Suppressor macrophage treated with lipopolysaccharide for 1 hour (primary cell): ENCODE measurements at regions not wholly inside any gene's neighbourhood (a gene's known extent, or its start where the extent isn't known, plus 50 kb on each side); places are given as distances from the start of the nearest gene placed in this dataset.
"Not testable (repeated sequence)": the region's sequence is repeated elsewhere in the genome, so short reads cannot be mapped to it uniquely, and the experiment has no call there.

ENCODE experiments used
- DNase-seq, 3 donors: peaks; one replicate each; pipeline ENCODE4 v3.0.0-alpha.2; 2020 to 2022

GRCh38 chr7:16130111-16131110 is 290.9 kb downstream of the CRPPA start:
- DNase-seq: no peak

GRCh38 chr7:16129431-16130110 is 291.8 kb downstream of the CRPPA start:
- no peak for DNase-seq

GRCh38 chr7:16123117-16123770 is 298.1 kb downstream of the CRPPA start:
- no peak for DNase-seq

- no peak for DNase-seq
These were observed 299.4 kb downstream of the CRPPA start for GRCh38 chr7:16121876-16122390.

GRCh38 chr7:16115374-16115773 is 306.0 kb downstream of the CRPPA start:
- no peak for DNase-seq

GRCh38 chr7:16114633-16115032 is 306.7 kb downstream of the CRPPA start:
- DNase-seq: peak in 2 of 3 donors; percentile 3 to 8

GRCh38 chr7:16114071-16114470 is 307.3 kb downstream of the CRPPA start:
- DNase-seq: no peak

GRCh38 chr7:16113058-16113457 is 308.3 kb downstream of the CRPPA start:
- no peak for DNase-seq

GRCh38 chr7:16106869-16107268 is 314.5 kb downstream of the CRPPA start:
- DNase-seq: no peak

- no peak for DNase-seq
These were observed 315.0 kb downstream of the CRPPA start for GRCh38 chr7:16106300-16106699.

- DNase-seq: no peak
These were observed 322.0 kb downstream of the CRPPA start for GRCh38 chr7:16099302-16099849.

- DNase-seq: peak in 2 of 3 donors; percentile 11 to 26
These were observed 322.7 kb downstream of the CRPPA start for GRCh38 chr7:16098585-16099179.

- DNase-seq: no peak
These were observed 323.3 kb downstream of the CRPPA start for GRCh38 chr7:16098058-16098457.

GRCh38 chr7:16095171-16095950 is 326.0 kb downstream of the CRPPA start:
- DNase-seq: no peak

- DNase-seq: no peak
These were observed 326.7 kb downstream of the CRPPA start for GRCh38 chr7:16094651-16095050.

- DNase-seq: no peak
These were observed 328.6 kb downstream of the CRPPA start for GRCh38 chr7:16092711-16093110.

- DNase-seq: no peak
These were observed 329.5 kb downstream of the CRPPA start for GRCh38 chr7:16091701-16092310.

- DNase-seq: no peak
These were observed 331.5 kb downstream of the CRPPA start for GRCh38 chr7:16089801-16090200.

GRCh38 chr7:16089191-16089590 is 332.1 kb downstream of the CRPPA start:
- no peak for DNase-seq

- DNase-seq: no peak
These were observed 334.6 kb downstream of the CRPPA start for GRCh38 chr7:16086743-16087142.

GRCh38 chr7:16085780-16086179 is 335.6 kb downstream of the CRPPA start:
- not testable (repeated sequence) for DNase-seq
